Progenitor cell of endocrine pancreas (in vitro differentiated cells): ENCODE measurements at regions not wholly inside any gene's neighbourhood (a gene's known extent, or its start where the extent isn't known, plus 50 kb on each side); places are given as distances from the start of the nearest gene placed in this dataset.

Experiments used
- DNase-seq: peaks from one replicate; pipeline ENCODE4 v3.0.0; 2021; ENCODE audit warnings: low spot score; ENCODE audit not compliant: unreplicated experiment
- H3K27ac Mint-ChIP-seq: 2 replicates; pipeline ENCODE4 v1.8.0; 2021; ENCODE audit warnings: mild to moderate bottlenecking, moderate library complexity, mixed read lengths
- H3K27me3 Mint-ChIP-seq: 2 replicates; pipeline ENCODE4 v1.8.0; 2021; ENCODE audit warnings: mixed read lengths
- H3K36me3 Mint-ChIP-seq: 2 replicates; pipeline ENCODE4 v1.8.0; 2022; ENCODE audit warnings: mixed read lengths; ENCODE audit not compliant: insufficient read depth
- H3K4me1 Mint-ChIP-seq: 2 replicates; pipeline ENCODE4 v1.8.0; 2021; ENCODE audit warnings: low read depth, mixed read lengths
- H3K4me3 Mint-ChIP-seq: 2 replicates; pipeline ENCODE4 v1.8.0; 2021; ENCODE audit warnings: low read depth, mild to moderate bottlenecking, moderate library complexity, mixed read lengths
- H3K9me3 Mint-ChIP-seq: 2 replicates; pipeline ENCODE4 v1.8.0; 2021; ENCODE audit warnings: low read depth, mixed read lengths
- CTCF ChIP-seq: fragments of 200-600 bp; sonication (generic); IDR thresholded peaks from one replicate; pipeline ENCODE4 v1.5.0; 2021; ENCODE audit warnings: antibody characterized with exemption, mild to moderate bottlenecking; ENCODE audit not compliant: unreplicated experiment

GRCh38 chr11:128052912-128053641 is 534.3 kb downstream of the ETS1 start:
- no peaks in the 10 kb centered on the region for H3K36me3 Mint-ChIP-seq
- no peak overlapping the region for H3K27ac Mint-ChIP-seq
- H3K4me1 Mint-ChIP-seq = no peaks in the 10 kb centered on the region
- H3K9me3 Mint-ChIP-seq = no peaks in the 10 kb centered on the region
- no peak for TF ChIP-seq CTCF
- H3K4me3 Mint-ChIP-seq = no peak overlapping the region
- DNase-seq = no peak
- H3K27me3 Mint-ChIP-seq = peaks cover 6% of the 10 kb centered on the region

- no peaks in the 10 kb centered on the region for H3K4me1 Mint-ChIP-seq
- no peaks in the 10 kb centered on the region for H3K9me3 Mint-ChIP-seq
- H3K27ac Mint-ChIP-seq = no peak overlapping the region
- H3K4me3 Mint-ChIP-seq = no peak overlapping the region
- H3K27me3 Mint-ChIP-seq = peaks cover under 1% of the 10 kb centered on the region
- H3K36me3 Mint-ChIP-seq = no peaks in the 10 kb centered on the region
- no peak for DNase-seq
- TF ChIP-seq CTCF = no peak
Observed at GRCh38 chr11:128048121-128048520, 539.2 kb downstream of the ETS1 start.

- Mint-ChIP-seq H3K27me3 (no peaks in the 10 kb centered on the region), H3K36me3 (no peaks in the 10 kb centered on the region), H3K4me3 (no peak overlapping the region), H3K9me3 (no peaks in the 10 kb centered on the region), H3K4me1 (peaks cover 3% of the 10 kb centered on the region), H3K27ac (no peak overlapping the region)
- TF ChIP-seq CTCF = no peak
- no peak for DNase-seq
Observed at GRCh38 chr11:128047026-128047425, 540.3 kb downstream of the ETS1 start.

GRCh38 chr11:128046213-128046612 is 541.1 kb downstream of the ETS1 start:
- Mint-ChIP-seq H3K4me1 (peaks cover 3% of the 10 kb centered on the region), H3K36me3 (no peaks in the 10 kb centered on the region), H3K27ac (no peak overlapping the region), H3K4me3 (no peak overlapping the region), H3K9me3 (no peaks in the 10 kb centered on the region), H3K27me3 (no peaks in the 10 kb centered on the region)
- TF ChIP-seq CTCF = no peak
- DNase-seq = no peak

GRCh38 chr11:128045094-128045725 is 542.1 kb downstream of the ETS1 start:
- Mint-ChIP-seq H3K4me3 (no peak overlapping the region), H3K27me3 (no peaks in the 10 kb centered on the region), H3K9me3 (no peaks in the 10 kb centered on the region), H3K4me1 (peaks cover 4% of the 10 kb centered on the region), H3K27ac (no peak overlapping the region), H3K36me3 (no peaks in the 10 kb centered on the region)
- no peak for DNase-seq
- TF ChIP-seq CTCF = no peak
